ENCODE measurements at regions not wholly inside any gene's neighbourhood (a gene's known extent, or its start where the extent isn't known, plus 50 kb on each side); places are given as distances from the start of the nearest gene placed in this dataset.
"Not testable (repeated sequence)": the region's sequence is repeated elsewhere in the genome, so short reads cannot be mapped to it uniquely, and the experiment has no call there.

DNA sequence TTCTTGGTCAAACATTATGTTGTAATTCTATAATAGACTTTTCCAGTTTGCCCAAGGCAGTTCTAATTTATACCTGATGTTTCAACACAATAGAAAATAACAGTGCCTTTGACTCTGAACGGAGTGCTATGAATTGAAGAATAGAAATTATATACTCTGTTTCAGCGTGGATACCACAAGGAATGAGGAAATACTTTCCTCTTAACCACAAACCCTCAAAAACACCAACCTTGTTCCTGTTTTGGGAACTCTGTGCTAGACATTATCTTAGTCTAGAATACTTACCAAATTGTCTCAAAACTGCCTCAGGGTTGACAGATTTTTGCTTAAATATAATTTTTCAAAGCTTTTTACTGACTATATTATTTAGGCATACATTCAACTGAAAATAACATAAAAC lies 1629.3 kb downstream of the MRPL39 start:
- intact Hi-C loops (cut with DNase I) = no loop called here
- DNase-seq (no peak), ATAC-seq (ENCODE audit: poor library complexity) (no peak)

DNA sequence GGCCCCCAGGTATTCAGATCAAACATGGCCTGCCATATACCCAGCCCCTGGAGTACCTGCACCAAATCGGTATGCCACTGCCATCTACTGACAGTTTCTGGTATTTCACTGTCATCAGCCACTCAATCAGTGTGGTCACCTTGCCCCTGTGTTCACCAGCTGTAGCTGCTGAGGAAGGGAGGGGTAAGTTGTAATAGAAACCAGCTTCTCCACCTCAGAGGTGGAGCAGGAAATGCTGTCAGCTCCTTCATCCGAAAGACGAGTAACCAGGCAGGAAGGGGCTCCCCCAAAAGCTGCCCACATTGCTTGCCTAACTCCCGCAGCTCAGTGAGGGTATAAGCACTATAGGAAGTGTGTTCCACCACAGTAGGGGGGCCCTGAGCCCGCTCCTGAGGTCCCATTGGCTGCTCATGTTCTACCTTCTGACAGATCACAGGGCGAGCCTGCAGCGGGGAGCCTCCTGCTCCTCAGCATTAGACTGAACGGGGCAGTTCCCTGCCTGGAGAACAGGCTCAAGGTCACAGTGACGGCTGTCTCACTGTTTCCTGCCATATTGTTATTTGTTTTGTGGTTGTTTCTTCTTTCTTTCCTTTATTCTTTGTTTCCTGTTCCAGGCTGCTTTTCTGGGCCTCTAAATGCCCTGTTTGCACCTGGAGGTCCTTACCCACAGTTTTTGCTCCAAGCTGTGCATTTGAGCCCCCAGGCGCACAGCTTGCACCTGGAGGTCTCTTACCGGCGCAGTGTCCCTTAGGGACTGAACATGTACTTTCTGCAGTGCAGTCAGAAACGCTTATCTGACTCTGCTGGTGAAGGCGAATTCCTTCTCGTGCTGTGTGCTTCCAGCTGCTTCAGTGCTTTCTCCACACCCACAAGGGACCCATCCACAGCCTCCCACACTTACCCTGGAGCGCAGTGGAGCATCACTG lies 1638.3 kb downstream of the MRPL39 start:
- peak; percentile 45 for ATAC-seq (ENCODE audit: poor library complexity)

DNA sequence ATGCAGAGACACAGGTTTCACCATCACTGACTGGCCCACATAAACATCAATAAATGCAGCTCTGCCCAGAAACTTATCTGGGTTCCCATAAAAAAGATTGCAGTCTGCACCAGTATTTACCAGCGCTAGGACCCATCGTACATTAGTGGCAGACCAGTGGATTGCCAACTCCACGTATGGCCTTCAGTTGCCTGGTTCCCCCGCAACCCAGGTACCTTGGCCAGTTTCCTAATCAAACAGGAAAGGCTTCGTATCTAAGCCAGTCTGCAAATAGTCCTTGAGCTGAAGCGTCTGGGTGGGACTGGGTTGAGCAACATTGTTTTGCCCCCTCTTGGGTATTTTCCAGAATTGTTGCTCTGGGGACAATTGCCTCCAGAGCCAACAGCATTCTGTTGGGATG lies 1639.3 kb downstream of the MRPL39 start:
- intact Hi-C loops (cut with DNase I) = no loop called here
- ATAC-seq (ENCODE audit: poor library complexity) (no peak), DNase-seq (no peak)

More for the DNA sequence above, 1638.3 kb downstream of the MRPL39 start:
- DNase-seq = no peak
- intact Hi-C loops (cut with DNase I) = no loop called here

DNA sequence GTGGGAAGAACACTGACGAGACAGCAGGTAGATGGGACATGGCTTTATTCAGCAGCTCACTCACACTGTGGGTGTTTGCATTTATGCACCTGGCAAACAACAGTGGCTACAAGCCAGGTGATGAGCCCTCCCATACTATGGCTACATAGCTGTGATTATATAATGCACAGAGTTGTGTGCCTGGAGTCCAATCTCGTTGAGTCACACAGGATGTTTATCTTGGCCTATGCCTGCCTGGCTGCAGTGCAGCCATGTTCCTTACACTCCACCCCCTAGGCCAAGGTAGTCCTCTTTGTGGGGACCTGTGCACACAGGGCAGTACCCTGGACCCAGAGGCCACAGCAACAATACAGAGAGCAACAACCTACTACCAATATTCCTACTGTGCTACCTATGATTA lies 1643.8 kb downstream of the MRPL39 start:
- no peak for ATAC-seq (ENCODE audit: poor library complexity)
- intact Hi-C loops (cut with DNase I) = no loop called here
- DNase-seq = no peak

DNA sequence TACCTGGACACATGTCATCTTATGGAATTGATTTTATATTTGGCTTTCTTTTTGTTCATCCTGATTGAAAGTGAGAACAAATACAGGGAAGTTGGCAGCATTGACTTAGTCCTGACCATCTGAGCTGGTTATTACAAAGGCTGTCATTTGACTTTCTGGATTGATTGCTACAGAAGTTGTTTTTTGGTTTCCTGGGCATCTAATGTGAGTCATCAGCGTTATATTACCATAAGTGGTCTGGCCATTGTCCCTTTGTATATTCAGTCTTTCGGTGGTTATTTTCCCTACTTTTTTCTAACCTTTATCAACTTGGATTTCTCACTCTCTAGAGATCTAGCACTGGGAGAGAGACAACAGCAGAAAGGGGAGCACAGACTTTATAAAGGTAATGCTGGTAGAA lies 1646.5 kb downstream of the MRPL39 start:
- ATAC-seq (ENCODE audit: poor library complexity) = no peak
- intact Hi-C loops (cut with DNase I) = no loop called here
- DNase-seq = no peak

DNA sequence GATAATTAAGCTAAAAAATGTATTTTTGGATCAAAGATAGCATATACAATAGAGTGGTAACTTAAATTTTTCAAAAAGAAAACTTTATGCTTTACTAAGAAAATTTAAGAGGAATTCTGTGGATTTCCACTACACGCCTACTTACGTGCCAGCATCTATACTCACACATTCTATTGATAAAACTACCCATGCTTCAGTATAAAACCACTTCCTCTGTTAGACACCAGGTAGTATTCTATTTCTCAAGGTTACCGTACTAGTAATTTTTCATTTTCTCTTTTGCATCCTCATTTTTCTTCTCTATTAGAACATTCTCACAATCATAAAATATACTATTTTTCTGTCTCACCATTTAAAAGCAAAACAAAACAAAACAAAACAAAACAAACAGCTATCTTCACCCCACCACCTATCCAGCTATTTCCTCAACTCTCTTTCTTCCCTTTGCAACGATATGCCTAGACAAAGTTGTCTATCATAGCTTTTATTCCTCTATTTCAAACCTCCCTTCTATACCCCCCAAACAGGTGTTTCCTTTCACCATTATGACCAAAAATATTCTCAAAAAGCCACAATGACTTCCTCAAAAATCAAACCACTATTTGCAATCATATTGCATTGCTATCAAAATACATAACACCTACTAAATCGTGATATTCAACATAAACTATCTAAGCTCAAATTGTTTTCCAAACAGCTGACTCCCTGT lies 1652.0 kb downstream of the MRPL39 start:
- DNase-seq (no peak), ATAC-seq (ENCODE audit: poor library complexity) (no peak)
- intact Hi-C loops (cut with DNase I) = no loop called here

DNA sequence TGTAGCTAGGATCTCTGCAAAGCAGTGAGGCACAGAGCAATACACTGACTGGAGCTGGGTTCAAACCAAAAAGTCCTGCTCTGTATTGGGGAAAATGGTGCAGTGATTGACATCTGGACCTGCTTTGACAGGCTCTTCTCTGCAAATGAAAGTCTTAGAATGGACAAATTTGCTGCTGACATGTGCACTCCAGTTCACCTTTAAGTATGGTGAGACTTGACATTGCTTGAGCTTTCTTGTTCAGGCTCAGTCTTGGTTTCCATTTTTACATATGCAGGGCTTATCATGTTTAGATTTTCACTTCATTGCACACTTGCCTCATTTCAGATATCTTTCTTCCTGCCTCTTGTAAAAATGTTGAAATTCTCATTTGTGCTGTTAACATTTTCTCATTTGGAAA lies 1655.0 kb downstream of the MRPL39 start:
- intact Hi-C loops (cut with DNase I) = no loop called here
- DNase-seq = no peak
- no peak for ATAC-seq (ENCODE audit: poor library complexity)

DNA sequence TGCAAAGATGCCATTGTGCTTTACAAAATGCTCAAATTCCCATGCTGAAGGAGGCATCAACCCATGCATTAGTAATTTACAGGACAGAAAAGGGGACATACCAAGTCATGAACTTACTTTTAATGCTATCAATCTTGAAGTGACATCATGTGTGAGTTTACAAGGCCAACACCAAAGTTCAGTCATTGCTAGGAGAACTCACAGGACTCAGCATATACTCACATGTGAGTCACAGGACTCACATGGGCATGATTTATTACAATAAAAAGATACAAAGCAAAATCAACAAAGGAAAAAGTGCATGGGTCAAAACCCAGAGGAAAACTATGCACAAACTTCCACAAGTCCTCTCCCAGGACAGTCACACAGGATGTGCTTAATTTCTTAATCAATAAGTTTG lies 1656.0 kb downstream of the MRPL39 start:
- intact Hi-C loops (cut with DNase I) = no loop called here
- no peak for ATAC-seq (ENCODE audit: poor library complexity)
- DNase-seq = no peak

DNA sequence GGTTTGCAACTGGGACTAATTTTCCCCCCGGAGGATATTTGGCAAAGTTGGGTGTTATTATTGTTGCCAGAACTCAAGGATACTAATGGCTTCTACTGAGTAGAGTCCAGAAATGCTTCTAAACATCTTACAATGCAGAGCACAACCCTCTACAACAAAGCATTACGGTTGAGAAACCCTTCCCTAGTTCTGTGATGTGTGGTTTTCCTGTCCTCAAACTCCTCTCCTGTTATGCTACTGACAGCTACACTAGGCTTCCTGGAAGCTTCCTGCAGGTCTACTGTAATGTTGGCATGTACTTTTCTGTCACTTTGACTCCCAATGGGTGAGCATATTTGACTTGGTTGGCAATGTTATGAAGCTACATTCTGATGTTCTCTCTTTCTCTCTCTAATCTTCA lies 1656.9 kb downstream of the MRPL39 start:
- DNase-seq = no peak
- intact Hi-C loops (cut with DNase I) = no loop called here
- no peak for ATAC-seq (ENCODE audit: poor library complexity)

DNA sequence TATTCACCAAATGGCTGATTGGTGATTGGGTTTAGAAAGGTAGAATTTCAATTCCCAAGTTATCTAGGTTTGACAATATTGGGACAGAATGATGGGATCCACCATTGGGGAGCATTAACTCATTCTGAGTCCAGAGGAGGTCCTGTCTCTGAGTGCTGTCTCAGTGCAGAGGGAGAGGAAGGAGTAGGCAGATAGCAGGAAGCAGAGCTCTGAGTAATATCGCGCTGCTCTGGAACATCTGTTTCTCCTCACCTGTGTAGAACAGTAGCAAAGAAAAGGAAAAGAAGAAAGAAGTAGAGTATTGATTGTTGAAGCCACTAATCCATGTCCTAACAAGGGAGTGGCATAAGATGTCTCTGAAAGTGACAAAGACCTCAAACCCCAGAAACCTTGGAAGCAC lies 1657.8 kb downstream of the MRPL39 start:
- DNase-seq = no peak
- intact Hi-C loops (cut with DNase I) = no loop called here
- ATAC-seq (ENCODE audit: poor library complexity) = no peak

DNA sequence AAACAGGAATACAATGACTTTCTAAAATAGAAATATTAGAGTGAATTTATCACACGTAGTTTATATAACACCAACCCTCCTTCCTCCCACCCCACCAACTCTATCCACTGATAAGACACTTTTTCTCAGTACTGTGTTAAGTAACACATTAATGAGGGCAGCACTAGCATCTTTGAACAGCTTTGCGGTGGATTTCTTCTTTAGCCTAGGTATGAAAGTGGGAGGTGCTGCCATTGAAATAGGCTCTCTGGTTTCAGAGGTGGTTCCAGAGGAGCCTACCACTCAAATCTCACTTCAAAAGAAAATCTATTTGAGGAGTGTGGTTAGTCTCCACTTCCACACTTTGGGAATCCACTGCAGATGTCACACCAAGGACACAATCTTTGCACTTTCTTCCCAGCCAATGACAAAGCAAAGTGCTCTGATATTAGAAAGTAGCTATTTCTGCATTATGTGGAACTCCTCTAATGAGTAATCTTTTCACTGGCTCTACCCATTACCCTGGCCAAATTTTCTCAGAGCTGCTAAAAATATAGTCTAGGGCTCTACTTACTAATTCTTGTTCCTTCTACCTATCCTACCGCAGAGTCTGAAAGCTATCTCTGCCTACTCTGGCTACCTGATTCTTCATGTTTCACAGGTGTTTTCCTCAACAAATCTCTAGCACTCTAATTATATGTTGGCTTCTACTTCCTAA lies 1667.8 kb downstream of the MRPL39 start:
- no peak for ATAC-seq (ENCODE audit: poor library complexity)
- intact Hi-C loops (cut with DNase I) = no loop called here
- no peak for DNase-seq

DNA sequence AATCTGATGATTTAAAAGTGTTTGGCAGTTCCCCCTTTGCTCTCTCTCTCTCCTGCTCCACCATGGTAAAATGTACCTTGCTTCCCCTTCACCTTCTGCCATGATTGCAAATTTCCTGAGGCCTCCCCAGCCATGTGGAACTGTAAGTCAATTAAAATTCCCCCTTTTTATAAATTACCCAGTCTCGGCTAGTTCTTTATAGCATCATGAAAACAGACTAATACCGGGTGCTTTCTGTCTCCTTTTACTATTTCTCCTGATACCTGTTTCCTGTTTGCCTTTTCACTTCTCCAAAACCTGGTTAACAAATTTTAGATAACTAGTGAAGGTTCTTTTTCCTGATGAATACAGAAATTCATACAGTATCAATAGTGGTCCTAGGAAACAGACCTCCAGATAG lies 1670.3 kb downstream of the MRPL39 start:
- intact Hi-C loops (cut with DNase I) = no loop called here
- DNase-seq = no peak
- ATAC-seq (ENCODE audit: poor library complexity) = no peak

DNA sequence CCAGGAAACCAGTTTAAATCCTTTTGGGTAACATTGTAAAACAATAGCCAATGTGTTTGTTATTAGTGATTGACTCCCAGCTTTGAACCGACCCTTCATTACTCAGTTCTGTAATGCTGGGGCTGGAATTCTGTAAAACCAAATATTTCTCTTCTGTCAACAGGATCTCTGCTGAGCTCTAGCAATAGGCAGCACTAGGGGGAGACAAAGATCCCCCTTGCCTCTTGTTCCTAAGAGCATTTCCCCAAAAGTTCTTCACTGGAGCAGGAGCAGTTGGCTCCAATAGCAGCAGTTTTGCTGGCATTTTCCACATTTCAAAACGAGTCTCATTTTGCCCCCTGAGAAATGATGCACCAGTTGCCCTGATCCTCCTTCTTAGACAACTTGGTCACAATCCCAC lies 1671.1 kb downstream of the MRPL39 start:
- ATAC-seq (ENCODE audit: poor library complexity) (no peak), DNase-seq (no peak)
- intact Hi-C loops (cut with DNase I) = no loop called here

DNA sequence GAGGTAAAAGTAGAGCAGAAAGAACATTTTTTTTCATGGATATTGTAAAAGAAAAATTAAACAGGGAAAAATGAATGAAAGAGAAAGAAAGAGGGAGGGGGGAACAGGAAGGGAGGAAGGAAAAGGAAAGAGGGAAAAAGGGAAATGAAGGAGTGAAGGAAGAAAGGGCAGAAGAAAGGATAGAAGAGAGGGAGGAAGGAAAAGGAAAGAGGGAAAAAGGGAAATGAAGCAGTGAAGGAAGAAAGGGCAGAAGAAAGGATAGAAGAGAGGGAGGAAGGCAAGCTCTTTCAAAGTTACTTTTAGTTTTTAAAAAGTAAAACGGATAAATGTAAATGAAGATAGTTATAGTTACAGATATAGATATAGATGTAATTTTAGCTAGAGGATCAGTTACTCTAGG lies 1676.7 kb downstream of the MRPL39 start:
- ATAC-seq (ENCODE audit: poor library complexity) (no peak), DNase-seq (no peak)
- intact Hi-C loops (cut with DNase I) = no loop called here

DNA sequence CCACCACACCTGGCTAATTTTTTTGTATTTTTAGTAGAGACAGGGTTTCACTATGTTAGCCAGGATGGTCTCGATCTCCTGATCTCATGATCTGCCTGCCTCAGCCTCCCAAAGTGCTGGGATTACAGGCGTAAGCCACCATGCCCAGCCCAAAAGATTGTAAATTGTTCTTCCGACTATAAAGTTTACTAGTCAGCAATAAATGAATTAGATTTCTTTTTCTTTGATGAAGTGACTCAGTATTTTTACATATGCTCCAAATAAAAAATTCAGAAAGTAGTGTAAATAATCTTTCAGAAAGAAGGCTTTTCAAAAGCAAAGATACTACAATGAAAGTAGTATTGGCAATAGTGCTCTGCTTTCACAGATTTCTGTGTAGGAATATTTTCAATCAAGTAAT lies 1680.9 kb downstream of the MRPL39 start:
- intact Hi-C loops (cut with DNase I); ATAC-seq (ENCODE audit: poor library complexity): not testable (repeated sequence)

DNA sequence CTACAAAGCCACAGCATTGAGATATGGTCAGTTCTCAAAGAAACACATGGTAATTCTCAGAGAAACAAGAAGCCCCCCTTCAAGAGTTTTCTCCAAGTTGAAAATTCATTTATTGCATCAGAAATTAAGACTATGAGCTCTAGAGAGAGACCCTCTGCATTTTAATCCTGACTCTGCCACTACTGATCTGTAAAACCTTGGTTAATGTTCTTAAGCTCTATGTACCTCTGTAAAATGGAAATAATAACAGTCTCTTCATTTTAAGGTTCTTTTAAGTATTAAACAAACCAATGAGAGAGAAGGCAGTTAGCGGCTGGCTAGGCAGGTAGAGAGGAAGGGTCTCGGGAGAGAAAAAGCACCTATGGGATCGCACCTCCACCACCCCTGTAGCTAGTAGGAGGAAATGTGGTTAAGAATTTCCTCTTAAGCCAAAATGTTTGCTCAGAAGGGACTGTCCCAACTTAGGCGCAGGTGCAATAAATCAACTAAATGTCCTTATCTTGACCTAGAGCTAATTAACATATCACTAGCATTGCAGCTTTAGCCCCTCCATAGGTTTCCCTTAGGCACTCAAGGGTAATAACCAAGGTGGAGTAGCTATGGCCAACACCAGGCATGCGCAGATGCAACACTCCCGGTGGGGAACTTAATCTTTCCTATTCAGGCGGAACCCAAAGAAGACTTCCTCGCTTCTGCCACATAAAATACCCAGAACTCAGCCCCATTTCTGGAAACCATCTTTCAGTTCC lies 1685.4 kb downstream of the MRPL39 start:
- ATAC-seq (ENCODE audit: poor library complexity) (no peak), DNase-seq (no peak)
- intact Hi-C loops (cut with DNase I) = no loop called here

More for the DNA sequence above, 1680.9 kb downstream of the MRPL39 start:
- DNase-seq = not testable (repeated sequence)

DNA sequence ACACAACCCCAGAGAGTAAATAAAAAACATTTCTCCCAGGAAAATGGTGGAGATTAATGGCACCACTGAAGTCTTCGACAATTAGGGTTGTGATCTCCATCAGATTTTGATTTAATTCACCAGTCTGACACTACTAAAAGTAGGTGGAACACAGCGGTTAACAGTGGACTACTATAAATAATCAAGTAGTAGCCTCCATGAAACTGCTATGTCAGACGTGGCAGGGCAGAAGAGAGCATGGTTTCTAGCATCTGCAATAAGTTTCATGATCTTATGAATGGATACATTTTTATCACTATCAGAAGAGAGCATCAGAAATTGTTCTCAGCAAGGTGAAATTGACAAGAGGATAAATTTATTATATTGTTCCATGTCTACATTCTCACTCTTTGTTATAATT lies 1706.6 kb downstream of the MRPL39 start:
- ATAC-seq (ENCODE audit: poor library complexity) (no peak), DNase-seq (no peak)
- intact Hi-C loops (cut with DNase I) = no loop called here

DNA sequence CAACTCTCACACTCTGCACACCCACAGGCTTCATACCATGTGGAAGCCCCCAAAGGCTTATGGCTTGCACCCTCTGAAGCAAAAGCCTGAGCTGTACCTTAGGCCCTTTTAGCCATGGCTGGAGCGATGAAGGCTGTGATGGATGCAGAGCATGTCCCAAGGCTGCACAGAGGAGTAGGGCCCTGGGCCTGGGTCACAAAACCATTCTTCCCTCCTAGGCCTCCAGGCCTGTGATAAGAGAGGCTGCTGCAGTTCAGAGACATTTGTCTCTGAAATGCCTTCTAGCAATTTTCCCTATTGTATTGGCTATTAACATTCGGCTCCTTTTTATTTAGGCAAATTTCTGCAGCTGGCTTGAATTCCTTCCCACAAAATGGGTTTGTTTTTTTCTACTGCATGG lies 1707.7 kb downstream of the MRPL39 start:
- ATAC-seq (ENCODE audit: poor library complexity) (no peak), DNase-seq (no peak)
- intact Hi-C loops (cut with DNase I) = no loop called here

DNA sequence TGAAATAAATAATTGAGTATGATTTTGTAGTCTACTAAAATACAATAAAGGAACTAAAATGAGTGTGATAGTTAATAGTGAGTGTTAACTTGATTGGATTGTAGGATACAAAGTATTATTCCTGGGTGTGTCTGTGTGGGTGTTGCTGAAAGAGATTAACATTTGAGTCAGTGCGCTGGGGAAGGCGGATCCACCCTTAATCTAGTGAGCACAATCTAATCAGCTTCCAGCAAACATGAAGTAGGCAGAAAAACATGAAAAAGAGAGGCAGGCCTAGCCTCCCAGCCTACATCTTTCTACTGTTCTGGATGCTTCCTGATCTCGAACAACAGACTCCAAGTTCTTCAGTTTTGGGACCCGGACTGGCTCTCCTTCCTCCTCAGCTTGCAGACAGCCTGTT lies 1716.6 kb downstream of the MRPL39 start:
- ATAC-seq (ENCODE audit: poor library complexity) (no peak), DNase-seq (no peak)
- intact Hi-C loops (cut with DNase I) = no loop called here
